ENCODE measurements at regions not wholly inside any gene's neighbourhood (a gene's known extent, or its start where the extent isn't known, plus 50 kb on each side); places are given as distances from the start of the nearest gene placed in this dataset.

- no peak for DNase-seq (ENCODE audit: low read depth)
Measured at GRCh38 chr6:137434640-137435039, 59.6 kb downstream of the OLIG3 start.

- no peak for DNase-seq (ENCODE audit: low read depth)
Measured at GRCh38 chr6:137432054-137432611, 62.1 kb downstream of the OLIG3 start.

- DNase-seq (ENCODE audit: low read depth): no peak
Measured at GRCh38 chr6:137430954-137431353, 63.2 kb downstream of the OLIG3 start.

GRCh38 chr6:137427656-137428290 lies 66.4 kb downstream of the OLIG3 start:
- DNase-seq (ENCODE audit: low read depth): no peak

- DNase-seq (ENCODE audit: low read depth): no peak
Measured at GRCh38 chr6:137426007-137426689, 68.0 kb downstream of the OLIG3 start.

GRCh38 chr6:137424251-137424650 lies 69.9 kb downstream of the OLIG3 start:
- no peak for DNase-seq (ENCODE audit: low read depth)

- no peak for DNase-seq (ENCODE audit: low read depth)
Measured at GRCh38 chr6:137423451-137424168, 70.6 kb downstream of the OLIG3 start.

GRCh38 chr6:137417396-137417795 lies 76.8 kb downstream of the OLIG3 start:
- DNase-seq (ENCODE audit: low read depth): no peak

- no peak for DNase-seq (ENCODE audit: low read depth)
Measured at GRCh38 chr6:137416376-137417109, 77.7 kb downstream of the OLIG3 start.

- DNase-seq (ENCODE audit: low read depth): no peak
Measured at GRCh38 chr6:137415834-137416190, 78.4 kb downstream of the OLIG3 start.

GRCh38 chr6:137415127-137415833 lies 78.9 kb downstream of the OLIG3 start:
- peak; percentile 26 for DNase-seq (ENCODE audit: low read depth)

- no peak for DNase-seq (ENCODE audit: low read depth)
Measured at GRCh38 chr6:137414599-137414998, 79.6 kb downstream of the OLIG3 start.

- DNase-seq (ENCODE audit: low read depth): no peak
Measured at GRCh38 chr6:137413482-137413881, 80.7 kb downstream of the OLIG3 start.

GRCh38 chr6:137412562-137412961 lies 81.6 kb downstream of the OLIG3 start:
- no peak for DNase-seq (ENCODE audit: low read depth)

- no peak for DNase-seq (ENCODE audit: low read depth)
Measured at GRCh38 chr6:137409266-137409777, 84.9 kb downstream of the OLIG3 start.

GRCh38 chr6:137407816-137408215 lies 86.4 kb downstream of the OLIG3 start:
- no peak for DNase-seq (ENCODE audit: low read depth)

GRCh38 chr6:137405806-137406205 lies 88.4 kb downstream of the OLIG3 start:
- DNase-seq (ENCODE audit: low read depth): no peak

- DNase-seq (ENCODE audit: low read depth): no peak
Measured at GRCh38 chr6:137403855-137404254, 90.3 kb downstream of the OLIG3 start.

GRCh38 chr6:137403443-137403842 lies 90.8 kb downstream of the OLIG3 start:
- no peak for DNase-seq (ENCODE audit: low read depth)

- no peak for DNase-seq (ENCODE audit: low read depth)
Measured at GRCh38 chr6:137402143-137402680, 92.0 kb downstream of the OLIG3 start.

GRCh38 chr6:137401088-137401487 lies 93.1 kb downstream of the OLIG3 start:
- DNase-seq (ENCODE audit: low read depth): no peak
